Right cardiac atrium (tissue), 5 donors: ENCODE measurements at regions not wholly inside any gene's neighbourhood (a gene's known extent, or its start where the extent isn't known, plus 50 kb on each side); places are given as distances from the start of the nearest gene placed in this dataset.

Experiments
- ATAC-seq, 2 donors: fragments of 200-7000 bp; cut with Tn5 transposase; one replicate each; pipeline versions ENCODE4 v1.8.0 to v1.9.1; 2020; ENCODE audit warnings: moderate library complexity in 2 of 2, mild to moderate bottlenecking in 1 of 2
- DNase-seq, 3 donors: peaks; one replicate each; pipeline ENCODE4 v3.0.0-alpha.2; 2020
- H3K27ac ChIP-seq: one replicate; pipeline ENCODE4 v1.5.1; 2013; ENCODE audit warnings: mild to moderate bottlenecking, low read length, control low read depth, moderate library complexity
- H3K27me3 ChIP-seq: one replicate; pipeline ENCODE4 v1.6.1; 2013; ENCODE audit not compliant: control insufficient read depth, insufficient read depth
- H3K4me1 ChIP-seq: one replicate; pipeline ENCODE4 v1.6.1; 2013; ENCODE audit warnings: low read length; ENCODE audit not compliant: control insufficient read depth, insufficient read depth
- H3K4me3 ChIP-seq: one replicate; pipeline ENCODE4 v1.5.1; 2013; ENCODE audit warnings: low read length, control low read depth
- H3K9me3 ChIP-seq: one replicate; pipeline ENCODE4 v1.6.1; 2013; ENCODE audit warnings: low read length; ENCODE audit not compliant: control insufficient read depth
- WGBS: extraction: QIAGEN DNeasy Blood & Tissue Kit; methylation state at CpG from one replicate; pipeline ENCODE4 v1.1.7; 2013; 5-methylcytosine and 5-hydroxymethylcytosine counted together
- intact Hi-C, 4 donors: fragments of 100-400 bp; cut with DNase I; formaldehyde crosslinking; loops; one replicate each; pipeline versions ENCODE4 v1.11.0 to v1.14.0; 2022 to 2023
- donor health status: healthy with polysubstance abuse.
- donor health status: DM: no; HTN: yes; CAD: no.
- donor health status: DM: no; HTN: no; CAD: no.
- donor health status: DM: no; HTN: yes; CAD: no; lungs with severe emphysema.
- donor health status: DM: yes; HTN: yes; CAD: no.

DNA sequence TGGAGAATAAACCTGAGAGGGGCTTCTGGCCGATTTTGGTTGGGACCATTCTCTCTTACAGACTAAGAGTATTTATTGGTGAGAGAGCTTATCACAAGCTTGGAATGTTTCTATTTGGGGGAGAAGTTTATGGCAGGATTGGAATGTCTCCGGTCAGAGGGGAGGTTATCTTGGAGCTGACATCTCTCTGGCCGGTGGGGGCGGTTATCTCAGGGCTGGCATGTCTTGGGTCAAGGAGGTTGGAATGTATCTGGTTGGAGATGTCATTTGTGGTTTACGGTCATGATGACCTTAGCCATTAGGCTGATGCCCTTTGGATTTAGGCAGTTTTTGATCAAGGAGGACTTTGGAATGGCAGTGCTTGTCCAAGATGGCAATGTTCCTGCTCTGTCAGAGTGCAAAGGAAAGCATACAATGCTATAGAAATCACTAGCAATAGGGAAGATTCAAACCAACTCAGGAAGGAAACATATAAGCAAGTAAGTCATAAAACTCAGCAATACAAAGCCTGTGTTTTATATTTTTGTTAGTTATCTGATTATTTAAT is 362.4 kb upstream of the LRATD1 start:
- no peak for ATAC-seq
- DNase-seq = no peak
- Histone ChIP-seq H3K9me3 (no peaks in the 10 kb centered on the region), H3K4me1 (no peaks in the 10 kb centered on the region), H3K4me3 (no peak overlapping the region), H3K27ac (no peak overlapping the region), H3K27me3 (no peaks in the 10 kb centered on the region)
- intact Hi-C loops = no loop called here
- 68% methylated on average over 5 of the region's 5 CpGs for WGBS

DNA sequence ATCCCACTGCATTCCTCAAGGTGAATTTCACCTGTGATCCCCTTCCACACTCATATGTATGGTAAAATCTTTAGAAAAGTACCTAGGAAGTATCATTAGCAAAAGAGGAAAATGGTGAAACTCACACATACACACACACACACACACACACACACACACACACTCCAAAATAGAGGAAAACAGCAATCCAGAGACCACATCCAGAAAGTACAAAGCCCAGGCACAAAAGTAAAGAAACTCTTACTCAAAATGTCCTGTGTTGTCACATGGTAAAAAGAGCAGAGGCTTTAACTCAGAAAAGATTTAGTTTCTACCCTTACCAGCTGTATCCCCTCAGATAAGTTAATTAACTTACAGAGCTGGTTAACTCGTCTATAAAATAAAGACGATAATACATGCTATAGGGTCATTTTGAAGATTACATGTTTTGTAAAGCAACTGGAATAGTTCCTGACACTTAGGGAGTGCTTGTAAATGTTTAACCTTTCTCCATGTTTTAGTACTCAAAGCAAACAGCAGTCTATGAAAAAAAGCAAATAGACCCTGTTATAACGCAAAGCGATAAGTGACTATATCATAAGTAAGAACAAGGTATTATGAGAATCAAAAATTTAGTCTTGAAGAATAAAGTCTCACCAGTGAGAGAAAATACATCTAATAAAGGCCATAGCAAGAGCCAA is 360.0 kb upstream of the LRATD1 start:
- intact Hi-C loops = no loop called here
- 72% methylated on average over 4 of the region's 4 CpGs for WGBS
- no peaks in the 10 kb centered on the region for H3K9me3 ChIP-seq
- no peak overlapping the region for H3K4me3 ChIP-seq
- no peaks in the 10 kb centered on the region for H3K27me3 ChIP-seq
- no peak overlapping the region for H3K27ac ChIP-seq
- no peak for DNase-seq
- no peak for ATAC-seq
- no peaks in the 10 kb centered on the region for H3K4me1 ChIP-seq

DNA sequence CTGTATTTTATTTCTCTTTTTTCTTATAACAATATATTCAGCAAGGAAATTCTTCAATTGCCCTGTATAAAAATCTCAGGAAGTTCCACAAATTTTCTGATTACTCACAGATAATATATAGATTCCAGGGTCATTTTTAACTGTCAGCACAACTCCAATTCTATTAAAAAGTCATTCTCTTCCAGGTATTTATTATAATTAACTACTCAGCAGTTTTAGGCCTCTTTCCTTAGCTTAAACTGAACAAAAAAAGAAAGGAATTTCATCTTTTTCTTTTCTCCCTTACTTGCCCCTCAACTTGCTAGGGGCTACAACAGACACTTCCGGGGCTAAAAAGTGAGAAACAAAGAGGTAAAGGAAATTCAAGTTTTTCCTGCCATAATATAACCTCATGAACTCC is 358.9 kb upstream of the LRATD1 start:
- Histone ChIP-seq H3K4me1 (no peaks in the 10 kb centered on the region), H3K27me3 (no peaks in the 10 kb centered on the region), H3K27ac (no peak overlapping the region), H3K9me3 (no peaks in the 10 kb centered on the region), H3K4me3 (no peak overlapping the region)
- 51% methylated on average over 1 of the region's 1 CpG for WGBS
- DNase-seq = no peak
- intact Hi-C loops = no loop called here
- ATAC-seq = no peak

DNA sequence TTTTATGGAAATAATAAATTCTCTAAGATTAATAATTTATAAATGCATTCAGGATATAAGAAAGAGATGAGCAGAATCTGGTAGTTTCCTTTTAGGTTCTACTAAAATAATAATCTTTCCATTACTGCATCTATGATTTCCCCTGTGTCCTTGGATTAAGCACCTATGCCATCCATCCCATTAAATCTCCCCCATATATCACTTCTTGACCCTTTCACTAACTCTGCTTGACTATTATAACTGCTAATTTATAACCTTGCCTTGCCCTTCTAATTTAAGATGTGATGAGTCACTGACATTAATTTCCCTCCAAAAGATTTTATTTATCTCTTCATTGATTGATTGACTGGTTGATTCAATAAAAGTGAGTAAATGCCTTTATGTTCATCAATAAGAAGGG is 348.3 kb upstream of the LRATD1 start:
- no peak for DNase-seq
- Histone ChIP-seq H3K9me3 (no peaks in the 10 kb centered on the region), H3K4me1 (no peaks in the 10 kb centered on the region), H3K27me3 (no peaks in the 10 kb centered on the region), H3K4me3 (no peak overlapping the region), H3K27ac (no peak overlapping the region)
- intact Hi-C loops = no loop called here
- ATAC-seq = no peak

DNA sequence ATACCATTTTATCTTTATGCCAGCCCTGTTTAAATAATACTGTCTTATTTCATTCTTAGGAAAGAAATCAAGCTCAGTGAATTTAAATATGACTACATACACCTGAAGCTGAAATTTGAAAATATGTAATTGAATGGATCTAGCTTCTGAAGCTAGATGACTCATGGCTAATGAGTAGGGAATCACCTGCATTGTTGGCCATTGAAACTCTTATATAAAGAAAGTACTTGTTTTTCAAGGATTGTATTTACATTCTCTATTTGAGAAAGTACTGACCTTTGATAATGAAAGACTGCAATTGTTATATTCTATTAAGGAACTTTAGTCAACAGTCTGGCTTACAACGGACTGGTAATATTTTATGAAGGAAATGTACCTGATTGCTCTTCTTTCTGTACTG is 346.7 kb upstream of the LRATD1 start:
- DNase-seq (no peak), ATAC-seq (no peak)
- Histone ChIP-seq H3K4me1 (no peaks in the 10 kb centered on the region), H3K27ac (no peak overlapping the region), H3K9me3 (no peaks in the 10 kb centered on the region), H3K27me3 (no peaks in the 10 kb centered on the region), H3K4me3 (no peak overlapping the region)
- WGBS = 73% methylated on average over 1 of the region's 1 CpG
- intact Hi-C loops = no loop called here

DNA sequence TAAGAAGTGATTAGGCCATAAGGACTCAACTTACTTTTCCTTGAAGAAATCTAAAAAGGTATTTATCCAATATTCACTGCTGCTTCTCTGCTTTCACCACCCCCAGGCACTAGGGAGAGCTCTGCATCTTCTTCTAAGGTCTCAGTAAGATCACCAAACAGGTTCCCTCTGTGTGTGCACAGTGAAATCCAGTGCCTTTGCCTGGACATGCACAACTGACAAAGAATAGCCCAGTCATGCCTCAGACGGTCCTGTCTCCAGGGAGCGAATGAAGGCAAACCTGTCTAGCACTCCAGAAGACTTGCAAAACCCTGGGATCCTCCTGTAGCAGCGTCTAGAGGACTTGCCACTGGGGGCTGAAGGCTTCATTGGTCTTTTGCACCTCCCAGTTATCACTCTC is 344.5 kb upstream of the LRATD1 start:
- Histone ChIP-seq H3K27ac (no peak overlapping the region), H3K27me3 (no peaks in the 10 kb centered on the region), H3K4me3 (no peak overlapping the region), H3K4me1 (no peaks in the 10 kb centered on the region), H3K9me3 (no peaks in the 10 kb centered on the region)
- no peak for DNase-seq
- 66% methylated on average over 3 of the region's 3 CpGs for WGBS
- no peak for ATAC-seq
- intact Hi-C loops = no loop called here

DNA sequence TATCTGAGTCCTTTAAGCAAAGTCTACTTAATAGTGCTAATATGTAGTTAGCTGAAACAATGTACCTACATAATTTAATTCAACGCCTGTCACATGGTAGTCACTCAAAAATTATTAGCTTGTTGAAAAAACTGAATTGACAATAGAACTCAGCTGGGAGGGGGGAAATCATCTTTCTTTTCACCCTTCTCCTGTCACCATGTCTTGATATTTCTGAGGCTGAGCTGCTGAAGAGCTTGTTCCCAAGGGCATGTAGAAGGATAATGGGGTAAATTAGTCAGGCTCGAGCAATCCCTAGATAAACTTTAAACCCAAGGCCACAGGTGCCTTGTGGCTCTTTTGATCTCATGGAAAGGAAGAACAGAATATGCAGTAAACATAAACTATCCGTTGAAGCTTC is 339.6 kb upstream of the LRATD1 start:
- H3K4me3 ChIP-seq = no peak overlapping the region
- intact Hi-C loops = no loop called here
- no peaks in the 10 kb centered on the region for H3K27me3 ChIP-seq
- no peaks in the 10 kb centered on the region for H3K4me1 ChIP-seq
- ATAC-seq (no peak), DNase-seq (no peak)
- no peak overlapping the region for H3K27ac ChIP-seq
- WGBS = 40% methylated on average over 3 of the region's 3 CpGs
- no peaks in the 10 kb centered on the region for H3K9me3 ChIP-seq

DNA sequence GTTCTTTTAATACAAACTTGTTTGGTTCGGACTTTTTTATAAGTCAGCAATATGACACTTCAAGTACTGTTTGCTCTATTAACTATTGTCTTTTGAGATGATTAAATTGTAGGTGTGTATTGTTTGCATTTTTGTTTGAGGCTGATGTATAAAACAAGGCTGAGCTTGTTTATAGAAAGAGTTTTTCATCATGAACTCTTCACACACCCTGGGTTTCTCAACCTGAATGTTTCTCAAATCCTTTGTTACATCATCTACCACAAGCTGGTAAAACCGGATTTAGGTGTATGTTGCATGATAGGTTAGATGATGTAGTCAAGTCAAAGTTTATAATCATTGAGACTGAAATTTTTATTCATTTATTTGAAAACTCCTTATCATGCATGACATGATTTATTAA is 335.2 kb upstream of the LRATD1 start:
- no peak overlapping the region for H3K4me3 ChIP-seq
- no peak overlapping the region for H3K27ac ChIP-seq
- 91% methylated on average over 2 of the region's 2 CpGs for WGBS
- DNase-seq (no peak), ATAC-seq (no peak)
- no peaks in the 10 kb centered on the region for H3K27me3 ChIP-seq
- no peaks in the 10 kb centered on the region for H3K4me1 ChIP-seq
- intact Hi-C loops = no loop called here
- H3K9me3 ChIP-seq = no peaks in the 10 kb centered on the region

DNA sequence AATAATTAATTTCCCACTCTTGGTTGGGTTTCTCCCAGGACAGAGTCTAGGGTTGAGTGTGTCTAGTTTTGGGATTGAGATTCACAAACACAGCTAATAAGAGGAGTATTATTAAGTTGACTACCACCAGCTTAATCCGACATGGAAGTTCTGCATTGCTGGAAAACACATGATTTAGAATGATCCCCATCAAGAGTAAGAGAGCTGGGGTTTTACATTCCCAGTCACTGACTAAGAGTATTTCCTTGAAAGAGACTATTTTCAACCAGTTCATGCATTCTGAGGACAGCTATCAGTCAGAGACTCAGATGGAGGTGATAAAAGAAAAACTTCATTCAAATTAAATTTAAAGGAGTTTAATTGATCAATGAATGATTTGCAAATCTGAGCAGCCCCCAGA is 334.6 kb upstream of the LRATD1 start:
- no peak overlapping the region for H3K4me3 ChIP-seq
- intact Hi-C loops = no loop called here
- H3K27me3 ChIP-seq = no peaks in the 10 kb centered on the region
- no peaks in the 10 kb centered on the region for H3K4me1 ChIP-seq
- 88% methylated on average over 1 of the region's 1 CpG for WGBS
- DNase-seq (no peak), ATAC-seq (no peak)
- no peaks in the 10 kb centered on the region for H3K9me3 ChIP-seq
- H3K27ac ChIP-seq = no peak overlapping the region

DNA sequence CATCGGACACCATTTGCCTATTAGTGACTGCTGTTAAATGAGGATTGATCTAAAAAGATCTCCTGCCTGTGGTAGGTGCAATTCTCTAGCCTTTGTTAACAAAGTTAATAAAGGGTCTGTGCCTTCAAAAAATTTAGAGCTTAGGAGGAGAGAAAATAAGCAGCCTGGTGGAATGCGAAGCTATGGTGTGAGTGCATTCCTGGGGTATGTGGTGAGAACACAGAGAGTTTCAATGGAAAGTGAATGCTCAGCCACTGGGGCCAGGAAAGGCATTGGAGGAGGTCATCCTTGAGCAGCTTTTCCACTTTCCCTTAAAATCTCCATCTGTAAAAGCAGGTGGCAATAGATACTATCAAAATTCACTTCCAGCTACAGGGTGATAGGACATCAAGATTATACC is 331.2 kb upstream of the LRATD1 start:
- no peaks in the 10 kb centered on the region for H3K27me3 ChIP-seq
- no peak overlapping the region for H3K4me3 ChIP-seq
- no peak overlapping the region for H3K27ac ChIP-seq
- DNase-seq (no peak), ATAC-seq (no peak)
- H3K9me3 ChIP-seq = no peaks in the 10 kb centered on the region
- 81% methylated on average over 2 of the region's 2 CpGs for WGBS
- H3K4me1 ChIP-seq = no peaks in the 10 kb centered on the region
- intact Hi-C loops = no loop called here

DNA sequence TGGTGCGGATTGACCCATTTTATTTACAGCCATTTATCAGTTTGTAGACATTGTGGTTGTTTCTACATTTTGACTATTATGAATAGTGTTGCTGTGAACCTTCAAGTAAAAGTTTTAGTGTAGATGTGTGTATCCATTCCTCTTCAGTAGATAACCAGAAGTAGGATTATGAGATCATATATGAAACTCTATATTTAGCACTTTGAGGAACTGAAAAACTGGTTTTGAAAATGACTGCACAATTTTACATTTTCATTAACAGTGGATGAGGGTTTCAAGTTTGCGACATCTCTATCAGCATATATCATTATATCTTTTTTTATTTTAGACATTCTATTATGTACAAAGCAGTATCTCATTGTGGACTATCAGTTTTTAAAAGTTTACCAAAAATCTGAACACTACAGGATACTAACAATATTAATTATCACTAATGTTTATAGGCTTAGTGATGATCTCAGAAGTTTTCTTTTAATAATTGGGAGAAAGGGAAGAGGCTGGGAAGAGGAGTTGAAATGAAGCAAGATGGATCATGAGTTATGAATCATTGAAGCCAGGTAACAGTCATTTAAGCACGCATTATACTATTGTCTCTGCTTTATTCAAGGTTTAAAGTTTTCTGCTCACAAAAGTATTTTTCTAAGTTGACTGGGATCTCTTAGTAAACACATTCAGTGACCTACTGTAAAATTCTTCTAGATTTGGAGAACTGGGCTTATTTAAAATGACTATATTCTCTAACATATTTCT is 329.0 kb upstream of the LRATD1 start:
- DNase-seq (no peak), ATAC-seq (no peak)
- no peak overlapping the region for H3K27ac ChIP-seq
- no peaks in the 10 kb centered on the region for H3K9me3 ChIP-seq
- intact Hi-C loops = no loop called here
- WGBS = 93% methylated on average over 3 of the region's 3 CpGs
- no peak overlapping the region for H3K4me3 ChIP-seq
- H3K27me3 ChIP-seq = no peaks in the 10 kb centered on the region
- no peaks in the 10 kb centered on the region for H3K4me1 ChIP-seq
